NCI-H1694 treated with DMSO at 0.1 percent for 48 hours (cell line): ENCODE measurements at regions not wholly inside any gene's neighbourhood (a gene's known extent, or its start where the extent isn't known, plus 50 kb on each side); places are given as distances from the start of the nearest gene placed in this dataset.
"Not testable (repeated sequence)": the region's sequence is repeated elsewhere in the genome, so short reads cannot be mapped to it uniquely, and the experiment has no call there.

Experiments used
- DNase-seq: peaks from one replicate; lab custom pipeline; 2025; lab: John Stamatoyannopoulos, UW

- DNase-seq, result not testable (repeated sequence)
Measured at GRCh38 chr5:39753747-39754146, 329.0 kb upstream of the DAB2 start.

- no peak for DNase-seq
Measured at GRCh38 chr5:39750661-39751060, 325.9 kb upstream of the DAB2 start.

- DNase-seq, result no peak
Measured at GRCh38 chr5:39742916-39743315, 318.1 kb upstream of the DAB2 start.

- DNase-seq, result no peak
Measured at GRCh38 chr5:39740404-39740803, 315.6 kb upstream of the DAB2 start.

GRCh38 chr5:39732166-39732565 is 307.4 kb upstream of the DAB2 start:
- DNase-seq, result no peak

GRCh38 chr5:39730699-39731098 is 305.9 kb upstream of the DAB2 start:
- DNase-seq, result no peak

GRCh38 chr5:39730006-39730405 is 305.2 kb upstream of the DAB2 start:
- DNase-seq, result no peak

GRCh38 chr5:39726467-39726866 is 301.7 kb upstream of the DAB2 start:
- no peak for DNase-seq

- DNase-seq, result no peak
Measured at GRCh38 chr5:39721394-39721793, 296.6 kb upstream of the DAB2 start.

GRCh38 chr5:39720136-39720535 is 295.4 kb upstream of the DAB2 start:
- no peak for DNase-seq

- DNase-seq, result no peak
Measured at GRCh38 chr5:39717176-39717897, 292.6 kb upstream of the DAB2 start.

GRCh38 chr5:39716532-39717028 is 291.8 kb upstream of the DAB2 start:
- no peak for DNase-seq

- DNase-seq, result peak; percentile 21
Measured at GRCh38 chr5:39714036-39714698, 289.4 kb upstream of the DAB2 start.

- no peak for DNase-seq
Measured at GRCh38 chr5:39713250-39713916, 288.6 kb upstream of the DAB2 start.

GRCh38 chr5:39712316-39713249 is 287.8 kb upstream of the DAB2 start:
- DNase-seq, result no peak

GRCh38 chr5:39711821-39712220 is 287.0 kb upstream of the DAB2 start:
- DNase-seq, result no peak

GRCh38 chr5:39709032-39709431 is 284.3 kb upstream of the DAB2 start:
- no peak for DNase-seq

- no peak for DNase-seq
Measured at GRCh38 chr5:39702928-39703327, 278.1 kb upstream of the DAB2 start.

GRCh38 chr5:39700523-39700922 is 275.7 kb upstream of the DAB2 start:
- no peak for DNase-seq

GRCh38 chr5:39698838-39699560 is 274.2 kb upstream of the DAB2 start:
- DNase-seq, result no peak

GRCh38 chr5:39697881-39698280 is 273.1 kb upstream of the DAB2 start:
- no peak for DNase-seq
